GM19455 (cell line): ENCODE measurements at regions not wholly inside any gene's neighbourhood (a gene's known extent, or its start where the extent isn't known, plus 50 kb on each side); places are given as distances from the start of the nearest gene placed in this dataset.
"Not testable (repeated sequence)": the region's sequence is repeated elsewhere in the genome, so short reads cannot be mapped to it uniquely, and the experiment has no call there.

ENCODE experiments used
- ATAC-seq: cut with Tn5 transposase; IDR thresholded peaks from one replicate; pipeline ENCODE4 v1.9.1; 2021; ENCODE audit not compliant: unreplicated experiment

- no peak for ATAC-seq
These were observed 397.5 kb downstream of the HTR1A start for GRCh38 chr5:63564789-63565188.

- ATAC-seq: no peak
These were observed 399.0 kb downstream of the HTR1A start for GRCh38 chr5:63563008-63563917.

DNA sequence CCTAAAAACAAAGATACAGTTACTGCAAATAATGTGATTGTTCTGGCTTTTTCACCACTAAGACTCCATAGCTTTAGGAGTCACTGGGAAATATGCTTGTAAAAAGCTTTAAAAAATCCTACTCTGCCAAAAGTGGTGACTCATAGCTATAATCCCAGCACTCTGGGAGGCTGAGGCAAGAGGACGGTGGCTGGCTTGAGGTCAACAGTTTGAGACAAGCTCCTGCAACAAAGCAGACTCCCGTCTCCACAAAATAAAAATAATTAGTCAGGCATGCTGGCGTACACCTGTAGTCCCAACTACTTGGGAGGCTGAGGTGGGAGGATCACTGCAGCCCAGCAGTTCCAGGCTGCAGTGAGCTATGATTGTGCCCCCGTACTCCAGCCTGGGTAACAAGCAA lies 406.4 kb downstream of the HTR1A start:
- no peak for ATAC-seq

DNA sequence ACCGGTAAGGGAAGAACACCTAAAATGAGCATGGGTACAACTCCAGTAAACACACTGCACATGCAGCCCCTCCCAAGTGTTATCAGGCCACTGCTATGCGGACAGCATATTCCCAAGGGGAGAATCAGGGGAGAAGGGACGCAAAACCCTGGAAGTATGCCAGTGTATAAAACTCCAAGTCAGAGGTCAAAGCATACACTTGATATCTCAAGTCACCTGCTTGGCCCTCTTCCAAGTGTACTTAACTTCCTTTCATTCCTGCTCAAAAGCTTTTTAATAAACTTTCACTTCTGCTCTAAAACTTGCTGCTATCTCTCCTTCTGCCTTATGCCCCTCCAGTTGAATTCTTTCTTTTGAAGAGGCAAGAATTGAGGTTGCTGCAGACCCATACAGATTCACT lies 408.1 kb downstream of the HTR1A start:
- no peak for ATAC-seq

DNA sequence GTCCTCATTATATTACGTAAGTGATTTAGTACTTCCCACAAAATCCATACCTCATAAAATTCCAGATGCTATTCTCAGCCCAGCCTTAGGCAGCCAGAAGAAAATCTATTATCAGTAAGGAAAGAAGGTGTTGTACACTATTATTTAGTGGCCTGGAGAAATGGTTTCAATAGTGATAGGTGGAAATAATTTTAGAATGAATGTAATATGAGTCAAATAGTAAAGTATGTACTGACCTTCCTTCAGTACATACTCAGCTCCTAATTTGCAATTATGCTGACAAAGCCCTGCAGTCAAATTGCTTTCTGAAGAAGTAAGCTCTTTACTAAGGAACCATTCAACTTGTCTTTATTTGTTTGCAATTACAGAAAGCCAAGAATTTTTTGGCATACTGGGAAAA lies 409.2 kb downstream of the HTR1A start:
- no peak for ATAC-seq

- ATAC-seq: no peak
These were observed 426.2 kb downstream of the HTR1A start for GRCh38 chr5:63535840-63536602.

DNA sequence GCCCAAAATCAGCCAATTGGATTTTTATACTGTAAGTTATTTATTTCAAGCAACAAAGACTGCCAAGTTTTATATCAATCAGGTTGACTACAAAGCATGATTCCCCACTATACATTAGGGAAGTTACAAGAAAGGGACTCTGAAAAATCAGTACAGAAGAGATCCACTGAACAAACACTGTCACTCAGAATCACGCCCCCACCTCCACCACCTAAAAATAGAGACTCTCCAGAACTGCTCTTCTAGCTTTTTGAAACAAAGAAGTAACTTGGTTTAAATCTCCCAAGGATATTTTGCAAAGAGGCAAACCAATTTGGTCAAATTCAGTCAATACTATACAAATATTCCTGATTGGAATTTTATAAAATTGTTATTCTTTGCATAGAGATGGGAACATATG lies 438.0 kb downstream of the HTR1A start:
- no peak for ATAC-seq

DNA sequence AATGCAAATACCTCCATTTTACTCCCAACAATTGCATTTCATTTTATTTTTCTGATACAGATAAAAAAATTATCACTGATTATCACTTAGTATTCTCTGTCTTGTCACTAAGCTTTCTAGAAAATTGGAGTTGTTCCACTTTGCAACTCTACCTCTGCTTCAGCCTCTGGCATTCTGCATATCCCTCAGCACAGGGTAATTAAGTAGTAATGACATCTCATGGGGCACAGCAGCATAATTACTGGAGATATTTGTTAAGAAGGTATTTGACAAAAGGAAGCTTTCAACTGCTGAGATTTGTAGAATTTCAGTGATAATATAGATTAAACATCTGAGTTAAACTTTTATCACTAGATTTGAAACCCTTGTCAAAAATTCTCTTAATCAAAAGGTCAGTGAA lies 446.2 kb downstream of the HTR1A start:
- no peak for ATAC-seq

GRCh38 chr5:63500242-63500641 lies 462.0 kb downstream of the HTR1A start:
- ATAC-seq: no peak

- ATAC-seq: no peak
These were observed 467.0 kb downstream of the HTR1A start for GRCh38 chr5:63495225-63495624.

GRCh38 chr5:63483338-63483737 lies 478.9 kb downstream of the HTR1A start:
- ATAC-seq: no peak

GRCh38 chr5:63473335-63473967 lies 488.8 kb downstream of the HTR1A start:
- ATAC-seq: no peak

- ATAC-seq: no peak
These were observed 506.0 kb downstream of the HTR1A start for GRCh38 chr5:63456279-63456678.

DNA sequence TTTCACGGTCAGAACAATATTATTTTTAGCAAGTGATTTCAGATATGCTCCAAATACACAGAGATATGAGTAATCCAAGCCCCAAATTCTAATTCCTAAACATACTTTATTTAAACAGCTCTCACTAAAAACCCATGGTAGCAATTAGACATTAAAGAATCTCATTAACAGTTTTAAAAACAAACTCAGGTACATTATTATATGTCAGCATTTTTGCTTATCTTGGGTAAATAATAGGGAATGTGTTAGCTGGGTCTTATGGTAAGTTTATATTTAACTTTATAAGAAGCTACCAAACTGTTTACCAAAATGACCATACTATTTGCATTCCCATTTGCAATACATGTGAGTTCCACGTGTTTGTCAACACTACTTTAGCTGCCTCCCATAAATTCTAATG lies 511.1 kb downstream of the HTR1A start:
- no peak for ATAC-seq

GRCh38 chr5:63439537-63439936 lies 522.7 kb downstream of the HTR1A start:
- no peak for ATAC-seq

- no peak for ATAC-seq
These were observed 552.5 kb downstream of the HTR1A start for GRCh38 chr5:63409737-63410136.

DNA sequence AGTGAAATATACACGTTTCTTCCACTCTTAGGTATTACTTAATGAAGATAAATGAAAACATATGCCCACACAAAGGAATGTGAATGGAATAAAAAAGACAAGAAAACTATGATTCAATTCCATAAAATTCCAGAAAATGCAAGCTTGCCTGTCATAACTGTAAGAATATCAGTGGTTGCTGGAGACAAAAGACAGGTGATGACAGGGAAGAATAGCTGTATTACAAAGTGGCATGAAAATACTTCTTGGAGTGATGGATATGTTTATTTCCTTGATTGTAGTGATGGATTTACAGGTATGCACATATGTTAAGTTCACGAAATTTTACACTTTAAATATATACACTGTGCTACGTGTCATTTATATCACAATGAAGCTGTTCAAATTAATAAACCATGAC lies 553.3 kb downstream of the HTR1A start:
- no peak for ATAC-seq

DNA sequence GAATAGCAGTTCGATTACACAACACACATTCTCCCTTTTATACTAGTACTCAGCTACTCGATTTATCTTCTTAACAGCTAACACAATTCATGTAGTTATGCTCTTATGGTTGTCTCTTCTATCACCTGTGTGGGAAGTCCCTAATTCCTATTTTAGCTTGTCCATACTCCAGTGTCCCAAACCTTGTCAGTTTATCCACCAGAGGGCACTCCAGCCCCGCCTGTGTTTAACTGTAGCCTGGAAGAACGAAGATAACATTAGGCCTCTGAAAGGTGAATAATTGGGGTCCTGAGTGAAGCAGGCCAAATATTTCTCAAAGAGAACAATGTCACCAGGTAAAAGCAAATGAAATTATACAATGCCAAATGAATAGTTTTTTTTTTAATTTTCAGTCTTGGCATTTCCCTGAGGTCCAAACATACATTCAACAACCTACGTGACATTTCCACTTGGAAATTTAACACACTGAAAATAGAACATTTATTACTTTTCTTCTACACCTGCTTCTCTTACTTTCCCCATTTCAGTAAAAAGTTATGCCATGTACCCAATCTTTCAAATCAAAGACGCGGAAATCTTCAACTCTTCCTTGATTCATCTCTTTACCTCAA lies 560.7 kb downstream of the HTR1A start:
- peak; percentile 81 for ATAC-seq

DNA sequence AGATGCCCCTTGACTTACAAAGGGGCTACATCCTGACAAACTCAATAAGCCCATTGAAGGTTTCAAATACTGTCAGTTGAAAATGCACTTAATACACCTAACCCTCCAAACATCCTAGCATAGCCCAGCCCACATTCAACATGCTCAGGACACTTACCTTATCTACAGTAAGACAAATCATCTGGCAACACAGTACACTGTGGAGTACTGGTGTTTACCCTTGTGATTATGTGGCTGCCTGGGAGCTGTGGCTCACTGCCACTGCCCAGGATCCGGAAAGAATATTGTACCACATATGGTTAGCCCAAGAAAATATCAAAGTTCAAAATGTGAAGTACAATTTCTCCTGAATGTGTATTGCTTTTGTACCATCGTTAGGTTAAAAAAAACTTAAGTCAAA lies 562.2 kb downstream of the HTR1A start:
- no peak for ATAC-seq

DNA sequence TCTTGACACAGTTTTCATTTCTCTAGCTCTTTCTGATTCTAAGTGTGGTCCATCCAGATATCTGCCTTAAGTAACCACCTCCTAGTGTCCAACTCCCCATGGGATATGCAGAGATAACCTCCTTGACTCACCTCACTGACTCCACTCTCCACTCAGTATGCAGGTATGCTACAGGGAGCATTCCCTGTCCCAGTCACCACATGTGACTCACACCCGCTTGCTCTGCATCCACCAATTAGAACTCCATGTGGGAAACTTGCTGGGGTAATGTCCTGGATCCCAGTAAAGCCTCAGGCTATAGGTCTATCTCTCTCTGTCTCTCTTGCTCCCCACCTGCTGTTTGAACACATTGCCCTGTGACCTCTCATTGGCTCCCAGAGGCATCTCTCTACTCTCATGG lies 563.9 kb downstream of the HTR1A start:
- no peak for ATAC-seq

DNA sequence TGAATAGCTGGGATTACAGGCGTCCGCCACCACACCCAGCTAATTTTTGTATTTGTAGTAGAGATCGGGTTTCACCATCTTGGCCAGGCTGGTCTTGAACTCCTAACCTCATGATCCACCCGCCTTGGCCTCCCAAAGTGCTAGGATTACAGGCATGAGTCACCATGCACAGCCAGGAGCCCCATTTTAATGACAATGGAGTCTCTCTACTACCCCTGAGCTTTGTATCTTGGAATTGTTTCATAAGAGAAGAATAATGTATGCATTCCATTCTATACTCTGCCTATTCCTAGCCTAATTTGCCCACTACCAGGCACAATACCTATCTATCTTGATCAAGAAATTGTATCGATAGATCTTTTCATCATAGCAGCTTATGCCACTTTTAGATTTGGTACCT lies 574.1 kb downstream of the HTR1A start:
- not testable (repeated sequence) for ATAC-seq
